NCI-H1694 treated with DMSO at 0.1 percent for 48 hours (cell line): ENCODE measurements at regions not wholly inside any gene's neighbourhood (a gene's known extent, or its start where the extent isn't known, plus 50 kb on each side); places are given as distances from the start of the nearest gene placed in this dataset.
A peak's percentile ranks its signal among the peaks of the same experiment; 100 is the strongest.
"Not testable (repeated sequence)": the region's sequence is repeated elsewhere in the genome, so short reads cannot be mapped to it uniquely, and the experiment has no call there.

Experiments used
- DNase-seq: peaks from one replicate; lab custom pipeline; 2025; lab: John Stamatoyannopoulos, UW

DNA sequence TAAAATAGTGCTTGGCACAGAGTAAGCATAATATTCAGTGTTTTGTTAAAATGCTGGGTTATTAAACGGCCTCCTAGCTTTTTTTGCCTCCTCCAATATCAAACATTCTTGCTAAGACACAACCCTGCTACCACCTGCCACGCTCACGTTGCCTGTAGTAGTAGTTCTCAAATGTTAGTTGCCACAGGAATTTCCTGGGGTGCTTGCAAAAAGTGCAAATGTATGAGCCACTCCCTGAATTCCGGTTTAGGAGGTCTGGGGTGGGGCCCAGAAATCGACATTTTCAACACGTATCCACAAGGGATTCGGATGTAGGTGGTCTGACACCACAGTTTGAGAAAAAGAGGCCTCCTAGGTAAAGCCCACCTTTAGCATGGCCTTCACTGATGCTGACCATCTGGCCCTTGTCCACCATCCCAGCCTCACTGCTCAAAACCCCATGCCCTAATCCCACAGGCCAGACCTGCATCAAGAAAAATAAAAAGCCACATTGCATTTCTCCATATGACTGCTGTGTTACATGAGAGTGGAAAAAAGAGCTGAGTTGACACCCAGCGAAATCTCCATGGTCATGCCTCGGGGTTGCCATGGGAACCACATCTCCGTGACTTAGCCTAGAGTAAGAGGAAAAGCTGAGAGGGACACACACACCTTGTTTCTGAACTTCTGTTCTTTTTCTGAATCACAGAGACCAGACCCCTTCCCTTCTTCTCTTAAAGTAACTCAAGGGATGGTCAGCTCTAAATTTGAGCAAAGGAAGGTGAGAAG is 116.4 kb upstream of the HES1 start:
- no peak for DNase-seq

DNA sequence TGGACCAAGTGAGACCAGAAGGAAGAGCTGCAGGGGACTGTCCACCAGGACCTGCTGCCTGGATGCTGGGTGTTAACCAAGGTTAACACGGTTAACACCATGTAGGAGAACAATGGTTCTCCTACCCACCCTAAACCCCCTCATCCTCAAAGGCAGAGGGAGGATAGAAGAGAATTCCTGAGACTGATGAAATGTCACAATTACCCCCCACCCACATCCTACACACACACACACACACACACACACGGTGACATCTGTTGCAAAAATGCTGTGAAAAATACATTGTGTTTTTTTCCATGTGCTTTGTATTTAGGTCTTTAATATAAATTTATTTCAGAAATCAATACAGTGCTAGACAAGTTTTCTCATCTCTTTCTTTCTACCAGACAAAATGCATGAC is 113.9 kb upstream of the HES1 start:
- no peak for DNase-seq

DNA sequence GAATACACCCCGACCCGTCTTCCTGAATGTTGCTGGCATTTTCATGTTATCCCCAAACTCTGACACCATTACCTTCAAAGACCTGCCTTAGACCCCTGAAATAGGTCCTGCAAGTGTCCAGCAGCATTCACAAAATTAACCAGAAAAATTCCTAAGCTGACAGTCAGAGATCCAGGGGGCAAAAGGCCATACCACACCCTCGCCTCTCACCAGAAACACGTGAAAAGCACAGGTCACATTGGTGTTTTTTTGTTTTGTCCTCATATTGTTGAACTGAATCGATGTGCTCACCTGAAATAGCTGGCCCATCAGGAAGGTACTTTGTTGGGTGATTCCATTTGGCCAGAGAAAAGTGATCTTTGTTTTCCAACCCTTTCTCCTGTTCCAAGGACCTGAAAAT is 113.1 kb upstream of the HES1 start:
- DNase-seq: no peak

DNA sequence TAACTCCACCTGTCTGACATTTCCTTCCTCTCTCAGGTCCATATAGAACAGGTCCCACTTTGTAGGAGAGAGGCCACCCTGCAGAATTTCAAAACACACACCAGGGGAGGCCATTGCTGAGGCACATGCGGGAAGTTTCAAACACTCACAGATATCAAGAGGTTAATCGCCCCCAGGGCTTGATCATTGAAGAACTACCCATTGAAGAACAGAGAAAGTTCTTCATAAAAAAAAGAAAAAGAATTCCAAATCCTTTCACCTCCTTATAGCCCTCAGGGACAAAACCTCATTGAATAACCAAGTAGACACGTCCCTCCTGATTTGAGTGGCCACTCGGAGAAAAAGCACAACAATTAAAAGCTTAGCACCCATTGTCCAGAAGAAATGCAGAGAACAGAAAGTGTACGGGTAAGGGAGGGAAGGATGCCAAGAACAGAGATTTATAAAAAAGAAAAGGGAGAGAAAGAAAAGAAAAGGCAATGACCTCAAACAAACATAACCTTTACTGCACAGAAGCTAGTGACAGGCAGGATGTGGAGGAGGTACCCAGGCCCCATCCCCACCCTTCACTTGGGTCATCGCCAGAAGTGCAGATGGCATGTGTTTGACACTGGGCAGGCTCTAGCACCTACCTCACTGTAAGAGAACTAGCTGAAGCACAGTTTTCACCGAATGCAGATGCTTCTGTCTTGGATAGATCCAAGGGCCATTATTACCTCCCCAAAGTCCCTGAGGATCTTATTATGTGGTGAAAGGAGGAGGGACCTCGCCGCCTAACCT is 112.3 kb upstream of the HES1 start:
- peak; percentile 92 for DNase-seq

DNA sequence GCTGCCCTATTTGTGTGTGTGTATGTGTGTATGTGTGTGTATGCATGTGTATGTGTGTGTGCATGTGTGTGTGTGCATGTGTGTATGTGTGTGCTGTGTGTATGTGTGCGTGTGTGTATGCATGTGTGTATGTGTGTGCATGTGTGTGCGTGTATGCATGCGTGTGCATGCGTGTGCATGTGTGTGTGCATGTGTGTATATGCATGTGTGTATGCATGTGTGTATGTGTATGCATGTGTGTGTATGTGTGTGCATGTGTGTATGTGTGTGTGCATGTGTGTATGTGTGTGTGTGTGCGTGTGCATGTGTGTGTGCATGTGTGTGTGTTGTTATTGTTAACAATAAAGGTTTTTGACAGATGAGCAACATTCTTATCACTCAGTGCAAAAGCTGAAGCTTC is 110.8 kb upstream of the HES1 start:
- no peak for DNase-seq

DNA sequence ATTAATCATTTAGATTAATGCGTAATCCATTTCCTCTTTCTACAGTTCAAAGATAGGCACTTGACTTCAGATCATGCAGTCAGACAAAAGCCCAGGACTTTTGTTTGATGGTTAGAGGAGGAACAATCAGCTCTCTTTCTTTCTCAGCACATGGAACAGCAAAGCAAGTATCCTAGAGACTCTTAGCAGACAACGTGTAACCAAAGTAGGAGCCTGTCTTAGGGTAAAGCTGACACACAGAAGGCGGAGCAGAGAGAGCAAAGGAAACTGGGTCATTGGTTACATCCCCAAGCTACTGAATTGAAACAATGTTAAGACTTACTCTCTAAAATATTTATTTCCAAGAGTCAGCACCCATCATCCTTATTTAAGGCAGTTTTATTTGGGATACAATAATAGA is 110.0 kb upstream of the HES1 start:
- DNase-seq: no peak

DNA sequence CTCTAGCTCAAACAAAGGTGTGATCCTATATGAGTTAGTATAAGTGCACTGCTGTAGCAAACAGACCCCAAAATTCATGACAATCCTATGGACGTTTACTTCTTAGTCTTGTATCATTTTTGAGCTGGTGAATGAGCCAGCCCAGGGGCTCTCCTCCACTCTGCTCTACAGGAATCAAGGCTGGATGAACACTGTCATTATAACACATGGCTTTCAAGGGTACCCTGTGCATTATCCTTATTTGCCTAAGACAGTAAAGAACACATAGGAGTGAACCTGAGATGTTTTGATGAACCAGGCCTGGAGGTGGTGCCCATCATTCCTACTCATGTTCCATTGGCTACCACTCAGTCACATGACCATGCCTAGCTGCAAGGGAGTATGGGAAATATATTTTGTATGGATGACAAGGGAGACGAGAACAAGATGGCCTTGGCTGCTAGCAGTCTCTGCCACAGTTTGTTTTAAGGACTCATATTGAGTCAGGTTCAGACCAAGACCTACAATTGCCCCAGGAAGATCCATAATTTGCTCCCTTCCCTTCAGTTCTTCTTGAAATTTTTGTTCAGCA is 107.4 kb upstream of the HES1 start:
- DNase-seq: no peak

DNA sequence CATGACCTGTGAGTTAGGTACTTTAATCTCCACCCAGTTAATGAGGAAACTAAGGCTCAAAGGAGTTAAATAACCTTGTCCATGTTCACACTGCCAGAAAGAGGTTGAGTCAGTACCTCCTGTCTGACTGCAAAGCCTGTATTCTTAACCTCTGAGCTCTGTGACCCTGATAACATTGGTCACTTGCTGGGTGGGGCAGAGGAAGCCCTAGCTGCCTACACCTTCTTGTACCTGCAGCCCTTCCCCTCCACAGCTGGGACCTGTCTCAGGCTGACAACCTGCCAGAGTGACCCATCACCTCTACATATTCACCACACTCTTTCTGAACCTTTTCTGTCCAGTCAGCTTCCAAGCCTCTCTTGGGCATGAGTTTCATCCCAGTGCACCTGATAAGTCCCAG is 106.1 kb upstream of the HES1 start:
- DNase-seq: no peak

DNA sequence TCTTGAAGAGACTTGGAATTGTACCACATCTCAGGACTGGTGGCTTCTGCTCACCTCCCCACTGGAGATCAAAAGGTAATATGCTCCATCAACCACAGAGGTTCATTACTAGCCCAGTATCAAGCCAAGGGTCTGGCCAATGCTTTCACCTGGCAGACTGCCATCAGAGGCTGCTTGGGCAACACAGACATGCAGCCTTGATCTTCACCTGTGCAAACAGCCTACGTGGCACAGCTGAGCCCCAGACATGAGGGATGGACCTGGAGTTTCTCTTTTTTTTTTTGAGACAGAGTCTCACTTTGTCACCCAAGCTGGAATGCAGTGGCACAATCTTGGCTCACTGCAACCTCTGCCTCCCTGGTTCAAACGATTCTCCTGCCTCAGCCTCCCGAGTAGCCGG is 105.6 kb upstream of the HES1 start:
- no peak for DNase-seq

DNA sequence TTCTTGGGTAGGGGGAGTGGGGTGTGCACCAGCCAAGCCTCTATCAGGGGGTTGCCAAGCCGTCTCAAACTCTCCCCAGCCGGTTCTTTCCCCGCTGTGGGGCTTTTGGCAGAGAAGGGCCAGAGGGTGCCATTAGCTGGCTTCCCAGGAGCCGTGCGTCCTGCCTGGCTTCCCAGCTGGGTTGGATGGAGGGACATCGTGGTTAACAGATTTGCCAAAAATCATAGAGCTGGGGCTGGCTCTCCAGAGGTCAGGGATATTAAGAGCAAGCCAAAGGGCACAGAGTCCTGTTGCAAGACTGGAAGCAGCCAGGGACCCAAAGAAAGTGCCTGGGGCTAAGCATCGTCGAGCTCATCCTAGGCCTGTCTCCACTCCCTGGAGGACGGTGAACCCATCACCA is 104.6 kb upstream of the HES1 start:
- DNase-seq: no peak

DNA sequence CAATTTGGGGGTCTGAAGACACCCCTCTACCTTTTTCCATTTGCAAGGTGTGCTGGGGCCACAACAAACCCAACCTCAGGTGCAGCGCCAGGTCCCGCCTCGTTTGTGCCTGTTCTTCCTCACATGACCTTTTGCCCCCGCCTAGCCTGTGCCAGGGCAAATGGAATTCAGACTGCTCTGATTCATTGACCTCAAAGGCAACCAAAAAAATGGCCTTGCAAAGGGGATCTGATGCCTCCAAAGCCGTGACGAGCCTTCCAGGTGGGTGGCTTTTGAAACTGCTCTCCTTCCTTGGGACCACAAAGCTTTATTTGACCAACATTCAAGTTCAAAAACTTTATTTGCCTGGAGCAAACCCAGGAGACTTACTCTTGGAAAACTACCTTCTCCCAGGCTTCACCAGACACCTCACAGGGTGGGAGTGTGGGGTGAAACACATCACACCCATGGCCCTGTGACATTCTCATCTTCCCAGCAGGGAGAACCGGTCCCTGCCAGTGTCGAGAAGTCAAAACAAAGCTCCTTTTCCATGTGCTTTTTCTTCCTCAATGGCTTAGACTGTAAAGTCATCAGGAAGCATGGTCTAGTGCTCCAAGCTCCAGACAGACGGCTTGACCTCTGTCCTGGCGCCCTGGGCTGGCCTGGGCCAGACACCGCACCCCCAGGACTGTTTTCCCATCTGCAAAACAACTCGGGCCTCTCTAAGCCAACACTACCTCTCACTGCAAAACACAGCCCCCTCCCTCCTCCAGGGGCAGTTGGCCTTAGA is 103.9 kb upstream of the HES1 start:
- DNase-seq: no peak

DNA sequence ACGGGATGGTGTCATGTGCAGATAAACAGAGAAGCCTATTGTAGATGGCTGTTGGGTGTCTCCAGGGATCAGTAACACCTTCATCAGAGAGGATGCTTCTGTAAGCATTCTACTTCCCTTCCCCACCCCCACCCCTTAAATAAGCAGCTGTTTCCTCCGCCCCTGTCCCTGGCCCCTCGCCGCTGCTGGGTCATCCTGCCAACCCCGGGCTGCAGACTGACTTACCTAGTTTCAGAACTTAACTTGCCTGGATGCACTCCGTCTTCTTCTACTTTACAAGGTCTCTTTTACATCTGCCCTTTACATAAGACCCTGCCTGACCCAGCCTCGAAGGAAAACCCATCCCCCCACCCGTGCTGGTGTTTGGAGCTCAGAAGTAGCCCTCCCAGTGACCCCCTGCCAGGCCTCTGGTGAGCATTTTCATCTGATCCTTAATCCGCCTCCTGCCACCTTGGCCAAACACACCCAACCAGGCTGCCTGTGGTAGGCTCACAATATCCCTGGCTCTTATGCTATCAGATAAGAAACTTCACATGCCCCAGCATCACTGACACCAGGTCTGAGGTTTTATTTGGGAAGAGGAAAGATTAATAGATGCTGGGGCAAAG is 103.0 kb upstream of the HES1 start:
- DNase-seq: no peak

DNA sequence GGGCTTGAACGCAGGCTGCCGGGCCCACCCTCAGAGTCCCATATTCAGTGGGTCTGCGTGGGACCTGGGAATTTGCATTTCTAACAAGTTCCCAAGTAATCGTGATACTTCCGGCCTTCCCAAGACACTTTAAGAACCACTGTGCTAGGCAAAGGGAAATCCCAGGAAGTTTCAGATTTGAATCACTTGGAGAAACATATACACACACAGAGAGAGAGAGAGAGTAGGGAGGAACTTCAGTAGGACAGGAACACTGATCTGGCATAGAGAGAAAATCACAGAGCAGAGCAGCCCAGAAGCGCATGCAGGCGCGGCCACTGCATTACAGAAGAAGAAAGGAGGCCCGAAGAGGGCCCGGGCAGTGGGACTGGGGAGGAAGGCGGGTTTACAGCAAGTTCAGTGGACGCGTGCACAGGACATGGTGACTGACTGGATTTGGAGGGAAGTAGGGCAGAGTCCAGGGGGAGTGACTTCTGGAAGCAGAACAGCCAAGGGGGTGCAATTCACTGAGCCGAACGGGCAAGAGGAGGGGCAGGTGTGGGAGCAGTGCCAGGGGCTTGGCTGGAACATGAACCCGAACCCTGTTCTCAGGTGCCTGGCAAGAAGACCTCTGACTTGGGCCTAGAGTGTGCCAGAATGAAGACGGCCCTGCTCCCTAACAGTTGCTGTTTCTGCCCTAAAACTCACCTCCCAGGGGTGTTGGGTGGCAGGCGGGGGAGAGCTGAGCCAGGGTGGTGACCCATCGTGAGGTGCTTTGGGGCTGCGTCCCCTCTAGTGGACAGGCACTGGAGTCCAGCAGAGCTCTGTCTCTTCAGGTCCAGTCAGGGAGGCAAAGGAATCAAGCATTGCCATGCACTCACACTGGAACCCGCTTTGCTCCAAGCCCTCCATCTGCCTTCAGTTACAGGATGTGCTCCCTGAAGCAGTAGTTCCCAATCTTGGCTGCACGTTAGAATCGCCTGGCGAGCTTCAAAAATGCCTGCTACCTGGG is 101.3 kb upstream of the HES1 start:
- DNase-seq: no peak

DNA sequence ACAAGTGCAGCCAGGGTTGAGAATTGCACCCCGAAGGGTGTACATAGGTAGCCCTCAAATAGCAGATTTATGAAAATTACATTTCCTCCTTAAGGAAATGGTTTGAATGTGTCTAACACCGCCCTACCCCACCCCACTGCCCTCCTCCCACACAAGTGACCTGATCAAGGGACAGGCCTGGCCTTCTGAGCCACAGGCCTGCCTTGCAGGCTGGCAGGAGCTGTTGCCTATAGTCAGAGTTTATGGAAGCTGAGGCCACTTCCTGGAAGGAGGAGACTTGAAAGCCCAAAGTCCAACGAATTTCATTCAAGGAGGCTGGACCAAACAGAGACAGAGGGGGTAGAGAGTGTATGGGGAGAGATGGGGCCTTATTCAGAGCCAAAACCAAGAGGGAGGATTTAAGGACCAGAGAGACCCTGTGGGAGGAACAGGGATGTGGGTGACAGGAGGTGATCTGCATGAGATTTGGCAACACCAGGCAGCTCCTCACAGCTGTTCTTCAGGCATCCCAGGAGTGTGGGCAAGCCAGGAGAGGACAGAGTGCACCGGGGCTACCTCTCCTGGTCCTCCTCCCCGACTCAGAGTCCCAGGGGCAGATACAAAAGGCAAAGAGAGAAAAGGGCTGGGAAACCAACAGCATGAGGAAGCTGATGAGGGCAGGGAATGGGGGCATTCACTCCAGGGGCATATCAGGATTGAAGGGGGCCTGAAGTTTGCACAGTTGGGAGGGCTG is 100.4 kb upstream of the HES1 start:
- DNase-seq: no peak

DNA sequence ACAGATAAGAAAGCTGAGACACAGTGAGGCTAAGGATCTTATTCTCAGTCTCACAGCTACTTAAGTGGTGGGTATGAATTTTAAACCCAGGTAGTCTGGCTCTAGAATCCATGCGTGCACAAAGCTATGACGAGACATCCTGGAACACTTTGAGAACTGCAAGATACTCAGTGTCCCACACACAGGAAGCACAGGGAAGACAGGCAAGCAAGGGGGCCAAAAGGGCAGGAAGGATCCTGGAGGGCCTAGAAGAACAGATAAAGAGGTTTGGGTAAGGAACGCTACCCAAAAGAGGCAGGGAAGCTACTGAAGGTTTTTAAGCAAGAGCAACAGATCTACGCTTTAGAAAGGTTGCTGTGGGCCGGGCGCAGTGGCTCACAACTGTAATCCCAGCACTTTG is 99.1 kb upstream of the HES1 start:
- DNase-seq: no peak

DNA sequence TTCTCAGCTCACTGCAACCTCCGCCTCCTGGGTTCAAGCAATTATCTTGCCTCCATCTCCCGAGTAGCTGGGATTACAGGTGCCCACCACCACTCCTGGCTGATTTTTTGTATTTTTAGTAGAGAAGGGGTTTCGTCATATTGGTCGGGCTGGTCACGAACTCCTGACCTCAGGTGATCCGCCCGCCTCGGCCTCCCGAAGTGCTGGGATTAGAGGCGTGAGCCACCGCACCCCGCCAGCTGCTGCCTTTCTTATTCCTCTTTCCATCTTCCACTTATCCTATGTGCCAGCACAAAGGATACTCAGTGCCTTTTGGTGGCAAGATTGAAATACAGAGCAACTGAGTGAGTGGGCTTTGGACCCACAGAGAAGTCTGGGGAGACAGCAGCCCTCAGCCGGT is 97.6 kb upstream of the HES1 start:
- not testable (repeated sequence) for DNase-seq

DNA sequence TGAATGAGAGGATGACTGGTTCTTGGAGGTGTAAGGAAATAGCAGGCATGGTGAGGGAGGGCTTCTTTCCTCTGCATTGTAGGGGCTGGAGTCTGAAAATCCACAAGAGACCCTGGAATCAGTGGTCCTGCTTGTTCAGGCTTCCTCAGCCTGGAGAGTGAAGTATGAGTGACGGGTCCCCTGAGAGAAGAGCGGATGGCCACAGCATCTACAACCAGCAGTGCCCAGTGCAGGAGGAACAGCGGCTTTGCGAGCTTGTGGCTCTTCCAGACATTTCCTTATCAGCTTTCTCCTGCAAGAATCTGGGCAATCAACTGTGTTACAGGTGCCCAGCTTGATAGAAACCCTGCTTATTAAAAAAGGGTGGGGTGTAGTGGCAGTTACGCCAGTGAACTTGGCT is 97.0 kb upstream of the HES1 start:
- DNase-seq: no peak

DNA sequence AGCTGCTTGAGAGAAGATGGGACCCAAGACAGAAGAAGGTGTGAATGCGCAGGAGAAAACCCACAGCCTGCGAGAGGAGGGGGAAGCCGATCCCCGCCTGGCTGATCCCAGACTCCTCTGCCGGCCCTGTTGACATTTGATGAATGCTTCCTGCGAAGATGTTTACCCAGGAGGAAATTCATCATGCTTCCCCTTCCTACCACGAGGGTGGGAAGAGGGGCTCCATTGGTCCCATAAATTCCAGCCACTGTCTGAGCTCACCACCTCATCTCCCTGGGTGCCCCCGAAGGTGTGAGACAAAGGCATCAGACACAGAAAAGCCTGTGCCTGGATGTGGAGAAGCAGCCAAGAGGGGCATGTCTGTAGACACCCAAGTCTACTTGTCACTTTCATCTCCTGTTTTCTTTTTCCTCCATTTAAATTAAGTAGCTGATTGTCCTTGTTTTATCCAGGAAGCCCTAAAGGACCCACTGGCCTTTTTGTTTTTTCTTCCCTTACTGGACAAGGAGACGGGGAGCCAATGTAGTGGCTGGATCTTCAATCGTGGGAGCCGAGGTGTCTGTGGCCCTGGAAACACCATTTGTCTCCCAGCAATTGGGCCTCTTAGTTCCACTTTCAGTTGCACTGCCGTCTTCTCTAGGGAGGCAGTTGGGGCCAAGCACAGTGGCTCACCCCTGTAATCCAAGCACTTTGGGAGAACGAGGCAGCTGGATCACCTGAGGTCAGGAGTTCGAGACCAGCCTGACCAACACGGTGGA is 95.3 kb upstream of the HES1 start:
- DNase-seq: no peak

DNA sequence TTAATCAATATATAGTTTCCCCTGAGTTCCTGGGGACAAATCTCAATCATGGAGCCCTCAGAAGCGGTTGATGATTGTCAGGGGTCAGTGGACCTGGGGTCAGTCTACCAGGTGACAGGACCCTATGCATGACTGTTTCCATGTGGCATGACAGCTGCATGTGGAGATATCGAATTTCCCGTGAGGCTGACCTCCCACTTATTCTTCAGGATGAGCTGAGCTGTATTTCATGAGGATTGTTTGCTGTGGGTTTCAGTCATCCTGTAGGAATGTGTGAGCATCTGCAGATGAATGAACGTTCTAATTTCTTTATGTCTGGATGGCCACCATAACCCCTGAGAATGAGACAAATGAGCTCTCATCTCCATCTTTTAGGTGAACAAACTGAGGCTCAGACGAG is 93.0 kb upstream of the HES1 start:
- DNase-seq: no peak

DNA sequence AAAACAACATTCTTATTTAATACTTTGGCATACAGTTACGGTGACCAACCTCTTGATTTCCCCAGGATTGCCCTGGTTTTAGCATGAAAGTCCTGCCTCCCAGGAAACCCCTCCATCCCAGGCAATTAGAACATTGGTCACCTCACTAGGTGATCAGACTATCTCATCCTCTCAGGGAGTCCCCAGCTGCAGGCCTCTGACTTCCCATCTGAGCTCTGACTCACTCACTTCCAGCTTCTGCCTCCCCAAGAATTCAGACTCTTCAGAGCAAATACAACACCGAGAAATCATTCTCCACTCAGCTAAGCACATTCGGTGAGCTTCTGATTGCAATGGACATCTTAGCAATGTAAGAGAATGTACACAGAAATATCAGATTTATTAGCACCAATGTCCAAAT is 92.4 kb upstream of the HES1 start:
- DNase-seq: no peak
